ENCODE measurements at regions not wholly inside any gene's neighbourhood (a gene's known extent, or its start where the extent isn't known, plus 50 kb on each side); places are given as distances from the start of the nearest gene placed in this dataset.

DNA sequence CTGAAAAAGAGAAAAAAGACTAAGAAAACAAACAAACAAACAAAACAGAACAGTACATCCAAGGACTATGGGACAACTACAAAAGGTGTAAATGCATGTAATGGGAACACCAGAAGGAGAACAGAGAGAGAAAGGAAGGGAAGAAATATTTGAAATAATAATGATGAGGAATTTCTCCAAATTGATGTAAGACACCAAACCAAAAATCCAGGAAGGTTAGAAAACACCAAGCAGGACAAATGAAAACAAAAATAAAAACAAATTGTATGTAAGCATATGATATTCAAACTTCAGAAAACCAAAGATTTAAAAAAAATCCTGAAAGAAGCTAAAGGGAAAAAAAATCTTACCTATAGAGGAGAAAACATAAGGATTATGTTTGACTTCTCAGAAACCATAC lies 125.9 kb upstream of the ACTBL2 start:
- no peak overlapping the region for H3K14ac ChIP-seq (ENCODE audit: insufficient read length)
- no peak overlapping the region for H3K56ac ChIP-seq (replicated peaks; ENCODE audit: insufficient read length, low read depth, low read length)
- H3K79me2 ChIP-seq (ENCODE audit: control insufficient read depth in 1 of 2, insufficient read depth in 2 of 2, low read length in 2 of 2): no peaks in the 10 kb centered on the region
- H3K9me3 ChIP-seq (ENCODE audit: insufficient read depth in 2 of 2, low read depth in 1 of 2, low read length in 1 of 2): no peaks in the 10 kb centered on the region
- FAIRE-seq (no peak), DNase-seq (ENCODE audit: low read depth in 1 of 2, low spot score in 2 of 2) (no peak)
- no peak overlapping the region for H4K91ac ChIP-seq (replicated peaks; ENCODE audit: insufficient read length, low read length)
- CTCF ChIA-PET (ENCODE audit: partially characterized antibody): interaction anchor here (2.3 kb wide), 1 partner anchor 15 kb away, joined by 5 read pairs; no protein-coding TSS in a partner anchor
- POLR2A ChIA-PET (ENCODE audit: partially characterized antibody): no interaction called here
- no peak overlapping the region for H2BK120ac ChIP-seq (replicated peaks; ENCODE audit: low read depth, low read length)
- TF ChIP-seq CHD2 (IDR thresholded peaks at IDR 0.05; ENCODE audit: low read length) (no peak), POLR2AphosphoS5 (IDR thresholded peaks at IDR 0.05; ENCODE audit: low read depth, low read length) (no peak), RXRA (IDR thresholded peaks at IDR 0.05; ENCODE audit: insufficient read depth, low read depth, low read length) (no peak), ASH2L (IDR thresholded peaks at IDR 0.05; ENCODE audit: low read length) (no peak), EZH2 (IDR thresholded peaks at IDR 0.05; ENCODE audit: low read depth, low read length, severe bottlenecking) (no peak), SRF (IDR thresholded peaks at IDR 0.05; ENCODE audit: low read depth, low read length) (no peak), POLR2A (IDR thresholded peaks at IDR 0.05; ENCODE audit: control extremely low read depth in 1 of 2, low read depth in 2 of 2, low read length in 2 of 2) (no peak), SP4 (IDR thresholded peaks at IDR 0.05; ENCODE audit: low read length) (no peak), RBBP5 (IDR thresholded peaks at IDR 0.05; ENCODE audit: borderline replicate concordance, low read depth, low read length) (no peak), SUZ12 (IDR thresholded peaks at IDR 0.05; ENCODE audit: low read length) (no peak), RNF2 (IDR thresholded peaks at IDR 0.05; ENCODE audit: borderline replicate concordance, low read depth, low read length, missing control alignments, poor library complexity, severe bottlenecking) (no peak), CREB1 (IDR thresholded peaks at IDR 0.05) (no peak)
- TF ChIP-seq, protein P1, sequence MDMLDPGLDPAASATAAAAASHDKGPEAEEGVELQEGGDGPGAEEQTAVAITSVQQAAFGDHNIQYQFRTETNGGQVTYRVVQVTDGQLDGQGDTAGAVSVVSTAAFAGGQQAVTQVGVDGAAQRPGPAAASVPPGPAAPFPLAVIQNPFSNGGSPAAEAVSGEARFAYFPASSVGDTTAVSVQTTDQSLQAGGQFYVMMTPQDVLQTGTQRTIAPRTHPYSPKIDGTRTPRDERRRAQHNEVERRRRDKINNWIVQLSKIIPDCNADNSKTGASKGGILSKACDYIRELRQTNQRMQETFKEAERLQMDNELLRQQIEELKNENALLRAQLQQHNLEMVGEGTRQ (IDR thresholded peaks at IDR 0.05; ENCODE audit: low read length): no peak
- no peak overlapping the region for H2AK5ac ChIP-seq (ENCODE audit: low read depth, low read length)
- no peaks in the 10 kb centered on the region for H4K20me1 ChIP-seq (replicated peaks in 1 of 2; ENCODE audit: control insufficient read depth in 1 of 2, insufficient read depth in 2 of 2, low read length in 2 of 2)
- no peak overlapping the region for H3K4me2 ChIP-seq (ENCODE audit: insufficient read depth in 1 of 2, low read depth in 2 of 2, low read length in 2 of 2)
- H2BK5ac ChIP-seq (ENCODE audit: low read depth, low read length): no peak overlapping the region
- H3K36me3 ChIP-seq (ENCODE audit: control insufficient read depth in 2 of 4, insufficient read depth in 4 of 4, low read length in 3 of 4): no peaks in the 10 kb centered on the region
- no peak overlapping the region for H3K23ac ChIP-seq (ENCODE audit: insufficient read length)
- H4K5ac ChIP-seq (ENCODE audit: insufficient read length, low read depth, low read length): no peak overlapping the region
- H2AFZ ChIP-seq (ENCODE audit: low read length): no peak overlapping the region
- H3K18ac ChIP-seq (ENCODE audit: extremely low read depth, low read length): no peak overlapping the region
- H2BK12ac ChIP-seq (ENCODE audit: low read depth, low read length): no peak overlapping the region
- no peaks in the 10 kb centered on the region for H3K79me1 ChIP-seq (ENCODE audit: low read depth, low read length)
- H3K27ac ChIP-seq (ENCODE audit: low read depth, low read length): no peak overlapping the region
- no peaks in the 10 kb centered on the region for H3K27me3 ChIP-seq (replicated peaks in 1 of 4; ENCODE audit: control insufficient read depth in 3 of 4, extremely low read depth in 1 of 4, insufficient read depth in 3 of 4, low read length in 3 of 4)
- H4K8ac ChIP-seq (ENCODE audit: extremely low read depth, insufficient read depth, low read length): no peak overlapping the region
- no peak overlapping the region for H3K9ac ChIP-seq (replicated peaks in 1 of 4; ENCODE audit: extremely low read depth in 1 of 4, low read depth in 3 of 4, low read length in 3 of 4)
- H3K23me2 ChIP-seq (ENCODE audit: low read depth, low read length): no peaks in the 10 kb centered on the region
- no peaks in the 10 kb centered on the region for H3K4me1 ChIP-seq (replicated peaks in 1 of 4; ENCODE audit: control insufficient read depth in 3 of 4, insufficient read depth in 4 of 4, low read length in 3 of 4)
- H2BK20ac ChIP-seq (ENCODE audit: low read length): no peak overlapping the region
- no peak overlapping the region for H2BK15ac ChIP-seq (ENCODE audit: low read length)
- no peak overlapping the region for H3K4me3 ChIP-seq (ENCODE audit: extremely low read depth in 1 of 4, insufficient read depth in 2 of 4, low read depth in 3 of 4, low read length in 4 of 4)
- H3K4ac ChIP-seq (replicated peaks; ENCODE audit: insufficient read length, low read depth, low read length): no peak overlapping the region

Measured in H1 (cell line).